ENCODE measurements at regions not wholly inside any gene's neighbourhood (a gene's known extent, or its start where the extent isn't known, plus 50 kb on each side); places are given as distances from the start of the nearest gene placed in this dataset.

GRCh38 chr12:102682366-102683289 lies 202.3 kb upstream of the IGF1 start:
- dilution Hi-C loops (cut with HindIII; ENCODE audit: low sequenced_read_pairs, unreplicated experiment) (no loop called here), in situ Hi-C loops (cut with MboI; ENCODE audit: low sequenced_read_pairs) (no loop called here), intact Hi-C loops (cut with micrococcal nuclease) (no loop called here)
- Histone ChIP-seq H3K4me1 (ENCODE audit: control insufficient read depth, insufficient read depth, low read length) (no peaks in the 10 kb centered on the region), H3K9me3 (ENCODE audit: control insufficient read depth, insufficient read depth, low read length) (no peaks in the 10 kb centered on the region), H4K8ac (ENCODE audit: low read depth in 2 of 2, low read length in 2 of 2) (no peak overlapping the region), H2BK15ac (ENCODE audit: low read depth, low read length) (no peak overlapping the region), H3K18ac (ENCODE audit: low read depth, low read length) (no peak overlapping the region), H2BK5ac (ENCODE audit: low read depth, low read length, poor library complexity, severe bottlenecking) (no peak overlapping the region), H3K4me3 (ENCODE audit: insufficient read depth, low read depth, low read length) (no peak overlapping the region), H3K56ac (ENCODE audit: extremely low read depth, insufficient read depth, low read length) (no peak overlapping the region), H3K27me3 (ENCODE audit: control insufficient read depth, insufficient read depth, low read length) (peaks cover 8% of the 10 kb centered on the region; the same call in 1 of the 2 replicates), H2BK20ac (ENCODE audit: low read depth, low read length) (no peak overlapping the region), H2AK9ac (replicated peaks; ENCODE audit: low read depth, low read length, poor library complexity) (no peak overlapping the region), H3K14ac (replicated peaks; ENCODE audit: low read depth, low read length) (no peak overlapping the region), H2BK120ac (ENCODE audit: low read depth, low read length) (no peak overlapping the region), H3K9me1 (ENCODE audit: insufficient read depth, low read length) (no peaks in the 10 kb centered on the region), H3K9ac (ENCODE audit: low read depth, low read length) (no peak overlapping the region), H4K20me1 (ENCODE audit: insufficient read depth, low read length) (no peaks in the 10 kb centered on the region), H3K4ac (ENCODE audit: low read depth, low read length) (no peak overlapping the region), H3K79me1 (ENCODE audit: low read depth in 1 of 2, low read length in 2 of 2) (no peaks in the 10 kb centered on the region), H2AFZ (replicated peaks; ENCODE audit: low read length, poor library complexity) (no peak overlapping the region), H4K91ac (ENCODE audit: insufficient read depth, low read depth, low read length) (no peak overlapping the region), H3K4me2 (ENCODE audit: low read depth, low read length) (no peak overlapping the region), H3K36me3 (ENCODE audit: control insufficient read depth, insufficient read depth, low read length) (no peaks in the 10 kb centered on the region), H2AK5ac (ENCODE audit: low read depth, low read length) (no peak overlapping the region), H3K23ac (ENCODE audit: low read depth, low read length) (no peak overlapping the region), H3K27ac (ENCODE audit: insufficient read depth, low read length) (no peak overlapping the region), H4K5ac (ENCODE audit: low read depth, low read length) (no peak overlapping the region)
- TF ChIP-seq MAZ (IDR thresholded peaks at IDR 0.05; ENCODE audit: borderline replicate concordance, low read depth, low read length) (no peak), CTCF (conservative IDR thresholded peaks at IDR 0.05; ENCODE audit: low read depth, low read length) (no peak), FOS (IDR thresholded peaks at IDR 0.05; ENCODE audit: low read depth, low read length) (no peak), CEBPB (IDR thresholded peaks at IDR 0.05; ENCODE audit: low read depth, low read length) (no peak), CHD1 (IDR thresholded peaks at IDR 0.05; ENCODE audit: low read depth, low read length) (no peak)
- CTCF ChIA-PET = interaction anchor here (0.8 kb wide), 1 partner anchor 10 kb away, joined by 3 read pairs; no protein-coding TSS in a partner anchor
- 20% methylated on average over 1 of the region's 2 CpGs; no CpG with 5 or more reads in 1 of the 2 experiments for WGBS, 2 experiments (ENCODE audit: extremely low coverage in 2 of 2, insufficient read length in 1 of 2)
- ATAC-seq (ENCODE audit: low read depth) (no peak), DNase-seq (no peak)
- no TSS peak for BruUV-seq (replicated peaks)
- POLR2A ChIA-PET (ENCODE audit: unreplicated experiment) = no interaction called here
